GM12892 (cell line): ENCODE measurements at regions not wholly inside any gene's neighbourhood (a gene's known extent, or its start where the extent isn't known, plus 50 kb on each side); places are given as distances from the start of the nearest gene placed in this dataset.

Experiments used
- POLR2A ChIP-seq: IDR thresholded peaks from 2 replicates; pipeline ENCODE4 v1.6.1; 2011; ENCODE audit warnings: low read depth, low read length, control low read depth
- POLR2AphosphoS5 ChIP-seq: IDR thresholded peaks from 2 replicates; pipeline ENCODE4 v1.6.1; 2011; ENCODE audit warnings: low read depth, low read length, control low read depth
- TAF1 ChIP-seq: IDR thresholded peaks from 2 replicates; pipeline ENCODE4 v1.6.1; 2011; ENCODE audit warnings: low read depth, mild to moderate bottlenecking, control low read depth, low read length, borderline replicate concordance

- no peak for TF ChIP-seq TAF1
- TF ChIP-seq POLR2AphosphoS5 = no peak
- no peak for TF ChIP-seq POLR2A
These were observed 588.2 kb downstream of the BRD1 start for GRCh38 chr22:49239264-49240015.
